ENCODE measurements at regions not wholly inside any gene's neighbourhood (a gene's known extent, or its start where the extent isn't known, plus 50 kb on each side); places are given as distances from the start of the nearest gene placed in this dataset.

- DNase-seq (ENCODE audit: low read depth): no peak
Measured at GRCh38 chr3:6091262-6091661, 769.7 kb upstream of the GRM7 start.

GRCh38 chr3:6095006-6095405, 765.9 kb upstream of the GRM7 start:
- no peak for DNase-seq (ENCODE audit: low read depth)

- DNase-seq (ENCODE audit: low read depth): no peak
Measured at GRCh38 chr3:6097021-6097420, 763.9 kb upstream of the GRM7 start.

GRCh38 chr3:6097556-6097955, 763.4 kb upstream of the GRM7 start:
- no peak for DNase-seq (ENCODE audit: low read depth)

GRCh38 chr3:6098516-6099157, 762.3 kb upstream of the GRM7 start:
- no peak for DNase-seq (ENCODE audit: low read depth)

GRCh38 chr3:6099458-6100075, 761.3 kb upstream of the GRM7 start:
- DNase-seq (ENCODE audit: low read depth): no peak

GRCh38 chr3:6105187-6105586, 755.7 kb upstream of the GRM7 start:
- DNase-seq (ENCODE audit: low read depth): no peak

- no peak for DNase-seq (ENCODE audit: low read depth)
Measured at GRCh38 chr3:6108957-6109356, 752.0 kb upstream of the GRM7 start.

- no peak for DNase-seq (ENCODE audit: low read depth)
Measured at GRCh38 chr3:6110451-6110850, 750.5 kb upstream of the GRM7 start.

GRCh38 chr3:6112546-6112945, 748.4 kb upstream of the GRM7 start:
- DNase-seq (ENCODE audit: low read depth): no peak

- DNase-seq (ENCODE audit: low read depth): no peak
Measured at GRCh38 chr3:6113338-6113737, 747.6 kb upstream of the GRM7 start.

- DNase-seq (ENCODE audit: low read depth): no peak
Measured at GRCh38 chr3:6119367-6119766, 741.5 kb upstream of the GRM7 start.

- no peak for DNase-seq (ENCODE audit: low read depth)
Measured at GRCh38 chr3:6120786-6121185, 740.1 kb upstream of the GRM7 start.

GRCh38 chr3:6124875-6125274, 736.0 kb upstream of the GRM7 start:
- no peak for DNase-seq (ENCODE audit: low read depth)

- no peak for DNase-seq (ENCODE audit: low read depth)
Measured at GRCh38 chr3:6125520-6125919, 735.4 kb upstream of the GRM7 start.

GRCh38 chr3:6132684-6133432, 728.1 kb upstream of the GRM7 start:
- DNase-seq (ENCODE audit: low read depth): no peak

GRCh38 chr3:6142707-6143106, 718.2 kb upstream of the GRM7 start:
- no peak for DNase-seq (ENCODE audit: low read depth)

- no peak for DNase-seq (ENCODE audit: low read depth)
Measured at GRCh38 chr3:6147883-6148282, 713.0 kb upstream of the GRM7 start.

- no peak for DNase-seq (ENCODE audit: low read depth)
Measured at GRCh38 chr3:6155650-6156338, 705.1 kb upstream of the GRM7 start.

GRCh38 chr3:6165951-6166350, 695.0 kb upstream of the GRM7 start:
- DNase-seq (ENCODE audit: low read depth): no peak

GRCh38 chr3:6168256-6168655, 692.7 kb upstream of the GRM7 start:
- DNase-seq (ENCODE audit: low read depth): no peak

GRCh38 chr3:6172871-6173642, 687.9 kb upstream of the GRM7 start:
- no peak for DNase-seq (ENCODE audit: low read depth)

All from LHCN-M2 (cell line).